HG02970 (cell line): ENCODE measurements at regions not wholly inside any gene's neighbourhood (a gene's known extent, or its start where the extent isn't known, plus 50 kb on each side); places are given as distances from the start of the nearest gene placed in this dataset.
"Not testable (repeated sequence)": the region's sequence is repeated elsewhere in the genome, so short reads cannot be mapped to it uniquely, and the experiment has no call there.

Source experiments
- ATAC-seq: cut with Tn5 transposase; IDR thresholded peaks from one replicate; pipeline ENCODE4 v1.9.1; 2021; ENCODE audit warnings: mild to moderate bottlenecking, moderate library complexity, moderate number of reproducible peaks; ENCODE audit not compliant: unreplicated experiment, low FRiP score

DNA sequence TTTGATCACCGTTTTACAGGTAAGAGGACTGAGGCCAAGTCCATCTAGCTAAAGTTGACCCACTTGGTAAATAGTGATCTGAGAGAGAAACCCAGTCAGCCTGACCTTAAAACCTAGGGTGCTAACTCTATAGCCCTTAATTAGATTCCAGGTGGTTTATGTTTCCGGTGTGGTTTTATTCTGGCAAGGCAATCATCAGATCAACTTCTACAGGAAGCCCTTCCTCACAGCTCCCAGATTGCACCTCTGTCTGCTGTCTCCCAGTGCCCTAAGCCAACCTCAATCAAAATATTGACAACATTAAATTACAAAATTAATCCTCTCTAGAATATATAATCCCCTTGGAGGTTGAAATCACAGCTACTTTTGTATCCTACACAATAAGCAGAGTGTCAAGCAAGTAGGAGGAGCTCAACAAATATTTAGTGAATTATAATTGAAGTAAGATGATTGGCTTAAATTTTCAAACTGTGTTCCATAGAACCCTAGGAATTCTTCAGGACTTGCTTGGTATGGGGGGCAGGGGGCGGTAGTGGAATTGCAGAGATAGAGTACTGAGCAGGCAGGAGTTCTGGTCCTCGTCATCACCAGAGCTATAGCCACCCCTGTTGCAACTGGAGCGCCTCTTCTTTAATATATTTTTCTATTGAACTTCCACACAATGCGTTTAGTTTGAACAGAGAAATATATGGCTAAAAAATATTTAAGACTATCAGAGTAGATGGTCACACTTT lies 692.8 kb upstream of the LRRN3 start:
- no peak for ATAC-seq

DNA sequence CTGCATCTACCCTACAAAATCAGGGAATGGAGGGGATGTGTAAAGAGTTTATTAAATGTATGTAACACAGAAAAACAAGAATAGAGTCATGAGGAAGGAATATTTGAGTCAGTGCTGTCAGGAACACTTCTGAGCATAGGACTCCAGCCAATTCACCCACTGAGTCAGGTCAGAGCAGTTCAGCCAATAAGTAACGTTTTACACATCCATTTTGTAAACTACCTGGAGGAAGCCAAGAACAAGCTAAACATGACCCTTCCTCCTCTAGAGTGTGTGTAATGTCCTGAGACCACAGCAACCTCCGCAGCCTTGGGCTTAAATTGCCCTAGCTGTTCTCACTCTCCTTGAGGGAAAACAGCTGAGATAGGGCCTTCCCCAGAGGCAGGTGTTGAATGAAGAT lies 691.5 kb upstream of the LRRN3 start:
- no peak for ATAC-seq

DNA sequence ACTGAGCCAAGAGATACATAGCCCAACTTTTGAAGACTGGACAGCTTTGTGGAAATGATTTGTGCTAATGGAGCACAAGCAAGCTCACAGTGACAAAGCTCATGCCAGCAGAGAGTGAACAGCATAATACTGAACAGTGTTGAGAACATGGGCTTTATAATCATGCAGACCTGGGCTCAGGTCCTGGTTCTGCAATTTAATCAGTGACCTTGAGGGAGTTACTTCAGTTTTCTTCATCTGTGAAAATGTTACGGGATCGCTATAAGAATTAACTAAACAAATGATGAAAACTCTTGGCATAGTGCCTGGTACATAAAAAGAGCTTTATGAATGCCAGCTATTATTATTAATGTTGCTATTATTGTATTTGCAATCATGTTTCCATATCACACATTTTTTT lies 690.5 kb upstream of the LRRN3 start:
- no peak for ATAC-seq

DNA sequence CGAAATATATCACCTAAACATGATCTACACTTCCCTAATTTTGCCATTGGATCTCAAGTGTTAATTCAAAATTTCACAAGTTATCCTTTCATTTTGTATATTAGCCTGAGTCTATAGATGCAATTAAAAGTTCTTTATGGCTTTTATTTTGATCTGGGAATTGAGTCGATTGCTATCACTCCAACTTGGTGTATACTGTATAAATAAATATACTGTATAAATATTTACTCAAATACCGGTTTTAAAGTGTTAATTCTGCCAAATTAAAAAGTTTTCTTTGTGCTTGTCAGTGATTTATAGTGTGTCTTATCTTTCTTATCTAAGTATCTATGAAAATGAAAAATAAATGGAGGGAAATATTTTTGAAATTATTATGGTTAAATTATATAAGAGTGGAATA lies 683.7 kb upstream of the LRRN3 start:
- ATAC-seq: no peak

DNA sequence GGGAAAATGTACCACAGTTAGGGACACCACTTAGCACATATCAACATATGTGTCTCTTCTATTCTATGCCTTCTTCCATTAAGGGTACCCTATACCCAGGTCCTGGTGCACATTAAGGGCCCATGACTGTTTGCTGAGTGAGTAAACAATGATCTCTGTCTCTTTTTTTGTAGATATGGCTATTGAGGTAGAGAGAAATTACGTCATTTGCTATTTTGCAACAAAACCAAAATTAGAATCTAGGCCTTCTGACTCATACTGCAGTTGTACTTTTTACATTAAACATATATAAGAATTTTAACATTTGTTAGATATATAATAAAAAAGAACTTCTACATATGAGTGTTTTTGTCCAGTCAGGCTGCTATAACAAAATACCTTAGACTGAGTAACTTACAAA lies 683.2 kb upstream of the LRRN3 start:
- no peak for ATAC-seq

DNA sequence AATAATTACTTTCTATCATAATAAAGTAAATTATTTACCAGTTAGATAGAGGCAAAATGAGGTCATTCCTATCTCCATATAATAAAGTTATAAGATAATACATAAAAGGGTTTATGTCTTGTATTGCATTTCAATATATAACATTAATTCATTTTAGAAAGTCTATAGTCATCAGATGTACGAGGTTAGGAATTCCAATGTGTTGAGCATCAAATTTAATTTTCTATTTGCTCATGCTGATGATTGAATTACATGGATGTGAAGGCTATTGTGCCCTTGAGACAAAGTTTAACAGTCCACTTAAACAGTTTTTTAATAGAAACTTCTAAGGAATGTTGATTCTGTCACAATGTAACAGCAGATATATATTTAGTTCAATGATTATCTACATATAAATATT lies 678.3 kb upstream of the LRRN3 start:
- no peak for ATAC-seq

DNA sequence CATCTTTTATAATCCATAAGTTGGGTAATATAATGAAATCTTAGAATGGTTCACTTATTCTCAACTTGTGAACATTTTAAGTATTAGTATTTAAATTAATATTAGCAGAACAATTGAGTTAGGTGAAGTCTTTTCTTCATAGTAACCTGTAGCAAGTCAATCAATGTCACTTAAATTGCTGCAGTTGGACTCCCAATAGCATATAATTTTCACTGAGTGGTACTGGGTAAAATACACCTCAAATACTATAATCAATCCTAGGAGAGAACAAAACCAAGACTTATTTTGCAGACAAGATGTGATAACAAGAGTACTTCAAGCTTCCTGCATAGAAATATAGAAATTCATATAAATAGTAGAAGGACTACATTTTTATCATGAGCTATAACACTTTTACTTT lies 677.9 kb upstream of the LRRN3 start:
- ATAC-seq: no peak

DNA sequence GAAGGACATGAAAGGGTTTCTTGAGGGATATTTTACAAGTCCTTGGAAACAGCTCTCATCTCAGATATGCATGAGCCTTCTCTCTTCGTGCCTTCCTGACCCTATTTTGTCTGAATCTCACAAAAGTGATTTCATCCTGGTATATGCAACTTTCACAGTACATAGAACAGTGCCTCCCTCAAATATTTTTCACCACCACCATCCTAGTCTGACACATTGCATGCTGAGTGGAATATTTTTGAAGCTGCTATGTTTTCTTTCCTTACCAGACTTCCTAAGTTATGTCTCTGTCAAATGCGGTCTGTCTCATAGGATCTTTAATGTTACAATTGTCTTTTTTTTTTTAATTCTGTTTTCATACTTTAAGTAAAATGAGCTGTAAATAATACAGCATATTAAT lies 673.3 kb upstream of the LRRN3 start:
- no peak for ATAC-seq

DNA sequence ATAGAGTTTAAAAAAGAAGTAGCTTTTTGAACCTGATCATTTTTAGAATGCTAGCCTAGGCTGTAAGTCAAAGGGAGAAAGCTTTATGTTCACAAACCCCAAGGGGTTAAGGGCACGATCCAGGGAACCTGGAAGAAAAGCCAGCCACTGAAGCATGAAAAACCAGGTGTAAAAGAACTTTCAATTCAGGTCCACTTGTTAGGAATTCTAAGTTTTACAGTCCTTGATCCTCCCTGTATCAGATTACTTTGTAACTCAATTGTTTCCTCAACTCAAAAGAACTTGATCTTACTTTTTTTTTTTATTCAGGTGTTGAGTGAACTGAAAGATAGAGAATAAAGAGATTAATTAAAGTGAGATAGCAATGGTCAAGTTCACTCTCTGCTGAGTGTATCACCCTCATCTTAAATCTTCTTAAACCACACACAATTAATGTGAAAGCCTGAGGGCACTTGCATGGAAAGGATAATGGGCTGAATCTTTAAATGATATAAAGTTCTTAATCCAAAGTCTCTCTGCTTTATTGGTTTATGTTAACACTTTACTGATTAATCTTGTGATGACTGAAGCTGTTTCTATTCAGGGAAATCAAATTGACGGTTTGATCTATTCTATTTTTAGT lies 672.2 kb upstream of the LRRN3 start:
- ATAC-seq: no peak

DNA sequence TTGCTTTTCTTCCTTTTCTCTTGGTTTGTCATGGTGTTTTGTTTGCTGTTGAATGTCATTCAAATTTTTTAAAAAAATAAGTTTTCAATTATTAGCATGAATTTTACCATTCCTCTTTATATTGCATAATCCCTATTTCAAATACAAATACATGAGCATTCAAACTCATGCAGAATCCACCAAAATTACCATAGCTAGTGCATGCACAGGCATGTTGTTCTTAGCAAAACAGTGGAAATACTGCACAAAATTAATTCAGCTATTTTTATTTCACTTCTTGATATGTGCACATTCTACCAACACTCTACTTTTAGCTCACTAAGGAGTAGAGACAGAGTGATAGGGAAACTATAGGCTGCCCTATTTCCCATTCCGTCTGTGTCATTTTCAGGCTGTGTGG lies 670.1 kb upstream of the LRRN3 start:
- ATAC-seq: no peak

DNA sequence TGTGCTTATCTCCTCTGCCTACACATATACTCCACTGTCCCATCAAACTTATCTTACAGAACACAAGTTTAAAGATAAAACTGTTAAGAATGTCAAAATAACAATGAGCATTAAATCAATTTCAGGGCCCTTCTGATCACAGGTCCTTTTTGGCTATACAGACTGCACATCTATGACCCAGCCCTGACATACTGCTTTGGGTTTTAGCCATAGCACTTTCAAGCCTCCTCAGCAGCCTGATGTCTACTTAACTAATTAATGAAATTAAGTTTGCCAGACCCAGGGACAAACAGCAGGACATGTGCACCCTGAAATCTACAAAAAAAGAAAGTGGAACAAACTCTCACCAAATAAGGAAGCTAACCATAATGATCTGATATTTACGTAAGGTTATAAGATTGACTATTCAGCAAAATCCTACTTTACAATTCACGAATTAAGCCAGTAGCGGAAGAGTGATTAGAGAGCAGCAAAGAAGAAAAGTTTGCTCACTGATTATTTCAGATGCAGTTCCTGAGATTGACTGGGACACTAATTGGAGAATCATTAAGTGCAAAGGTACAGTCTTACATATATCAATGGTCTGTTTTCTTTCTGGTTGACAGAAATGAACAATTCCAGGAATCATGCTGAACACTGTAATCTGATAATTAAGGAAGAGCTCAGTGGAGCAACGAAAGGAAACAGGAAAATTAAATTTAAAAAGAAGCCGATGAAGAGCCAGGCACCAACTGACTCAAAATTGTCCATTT lies 669.3 kb upstream of the LRRN3 start:
- ATAC-seq: no peak

DNA sequence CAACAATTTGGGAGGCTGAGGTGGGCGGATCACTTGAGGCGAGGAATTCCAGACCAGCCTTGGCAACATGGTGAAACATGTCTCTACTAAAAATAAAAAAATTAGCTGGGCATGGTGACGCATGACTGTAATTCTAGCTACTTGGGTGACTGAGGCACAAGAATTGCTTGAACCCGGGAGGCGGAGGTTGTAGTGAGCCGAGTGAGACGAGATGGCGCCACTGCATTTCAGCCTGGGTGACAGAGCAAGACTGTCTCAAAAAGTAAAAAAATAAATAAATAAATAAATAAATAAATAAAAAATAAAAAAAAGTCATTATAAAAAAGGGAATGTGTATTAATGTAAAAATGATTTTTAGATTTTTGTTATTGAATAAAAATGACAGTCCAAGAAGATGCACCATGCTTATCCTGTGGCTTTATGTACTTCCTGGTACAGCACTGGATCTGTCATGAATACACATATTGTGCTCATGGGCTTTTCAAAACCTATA lies 658.8 kb upstream of the LRRN3 start:
- ATAC-seq: no peak

DNA sequence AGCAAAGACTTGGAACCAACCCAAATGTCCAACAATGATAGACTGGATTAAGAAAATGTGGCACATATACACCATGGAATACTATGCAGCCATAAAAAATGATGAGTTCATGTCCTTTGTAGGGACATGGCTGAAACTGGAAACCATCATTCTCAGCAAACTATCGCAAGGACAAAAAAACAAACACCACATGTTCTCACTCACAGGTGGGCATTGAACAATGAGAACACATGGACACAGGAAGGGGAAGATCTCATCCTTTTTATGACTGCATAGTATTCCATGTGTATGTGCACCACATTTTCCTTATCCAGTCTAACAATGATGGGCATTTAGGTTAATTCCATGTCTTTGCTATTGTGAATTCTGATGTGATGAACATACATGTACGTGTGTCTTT lies 652.0 kb upstream of the LRRN3 start:
- not testable (repeated sequence) for ATAC-seq

DNA sequence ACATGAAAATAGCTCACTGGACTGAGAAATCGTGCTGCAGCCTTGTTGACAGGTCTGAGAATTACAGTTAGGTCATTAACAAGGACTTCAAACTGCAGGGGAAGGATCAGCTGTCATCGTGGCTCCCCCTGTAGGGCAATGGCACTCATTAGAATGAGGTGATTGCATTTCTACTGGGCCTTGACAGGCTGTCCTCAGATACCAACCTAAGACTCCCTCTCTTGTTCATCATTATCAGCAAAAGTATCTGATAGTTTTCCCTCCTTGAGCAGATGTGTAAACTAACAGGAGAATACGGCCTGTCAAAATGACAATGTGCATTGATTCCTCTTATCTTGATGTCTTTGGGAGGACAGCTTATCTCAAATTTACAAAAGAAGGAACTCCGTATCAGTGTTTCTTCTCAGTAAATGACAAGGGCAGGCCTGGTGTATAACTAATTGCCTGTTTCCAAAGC lies 648.5 kb upstream of the LRRN3 start:
- no peak for ATAC-seq

DNA sequence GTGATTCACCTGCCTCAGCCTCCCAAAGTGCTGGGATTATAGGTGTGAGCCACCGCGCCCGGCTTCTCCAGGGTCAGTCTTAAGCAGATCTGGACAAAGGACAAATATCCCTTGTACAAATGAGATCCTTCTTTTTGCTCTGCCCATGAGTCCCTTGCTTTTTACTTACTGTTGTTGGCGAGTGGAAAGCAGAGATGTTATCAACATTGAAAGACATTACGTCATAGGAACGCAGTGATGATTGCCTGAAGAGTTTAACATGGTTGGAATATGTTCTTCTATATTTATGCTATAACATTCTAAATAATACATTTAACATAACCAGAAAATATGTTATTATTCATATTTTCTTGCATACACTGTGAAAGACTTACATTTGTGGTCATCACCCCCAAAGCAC lies 644.3 kb upstream of the LRRN3 start:
- no peak for ATAC-seq

DNA sequence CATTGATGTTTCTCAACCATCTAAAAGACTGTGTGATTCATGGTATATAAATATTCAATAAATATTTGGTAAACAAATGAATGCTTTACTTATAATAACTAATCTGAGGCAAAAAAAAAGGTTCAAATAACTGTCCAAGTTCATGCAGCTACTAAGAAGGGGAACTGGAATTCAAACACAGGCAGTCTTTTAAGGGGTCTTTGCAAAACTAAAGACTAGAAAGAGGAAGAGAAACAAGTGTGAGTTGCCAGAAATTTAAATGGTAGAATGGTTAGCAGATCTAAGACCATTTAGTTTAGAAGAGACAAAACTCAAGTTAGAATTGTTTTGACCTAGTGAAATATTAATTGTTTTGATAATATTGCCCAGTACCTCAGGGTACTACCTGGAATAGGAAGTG lies 642.0 kb upstream of the LRRN3 start:
- ATAC-seq: no peak

DNA sequence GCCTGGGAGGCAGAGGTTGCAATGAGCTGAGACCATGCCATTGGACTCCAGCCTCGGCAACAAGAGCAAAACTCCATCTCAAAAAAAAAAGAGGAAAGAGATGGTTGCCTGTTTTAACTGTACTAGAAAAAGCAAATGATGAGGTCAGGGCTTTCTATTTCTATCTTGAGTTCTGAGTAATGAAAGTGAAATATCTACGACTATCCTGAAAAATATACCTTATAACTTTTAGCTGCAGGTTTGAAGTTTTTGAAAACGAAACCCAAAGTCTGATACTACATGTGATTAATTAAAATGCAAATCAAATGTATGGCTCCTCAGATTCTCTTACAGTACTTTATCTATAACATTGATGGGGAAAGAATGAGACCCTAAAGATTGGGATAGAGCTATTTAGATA lies 636.2 kb upstream of the LRRN3 start:
- no peak for ATAC-seq

DNA sequence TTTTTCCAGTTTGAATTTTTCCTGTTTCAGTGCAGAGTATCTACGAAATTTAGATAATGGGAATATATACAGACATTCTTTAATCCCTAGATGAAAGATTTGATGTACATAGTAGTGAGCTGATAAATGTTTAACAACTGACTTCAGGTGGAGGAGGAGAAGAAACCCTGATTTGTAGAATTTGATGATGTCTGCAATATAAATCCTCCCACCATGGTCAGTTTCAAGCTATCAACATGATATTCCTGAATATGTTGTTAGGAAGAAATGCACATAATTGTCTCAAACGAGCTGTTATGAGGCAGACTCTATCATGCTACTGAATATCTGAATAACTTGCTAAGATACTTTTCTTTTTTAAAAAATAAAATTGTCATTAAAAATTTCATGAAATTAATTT lies 629.3 kb upstream of the LRRN3 start:
- ATAC-seq: no peak

DNA sequence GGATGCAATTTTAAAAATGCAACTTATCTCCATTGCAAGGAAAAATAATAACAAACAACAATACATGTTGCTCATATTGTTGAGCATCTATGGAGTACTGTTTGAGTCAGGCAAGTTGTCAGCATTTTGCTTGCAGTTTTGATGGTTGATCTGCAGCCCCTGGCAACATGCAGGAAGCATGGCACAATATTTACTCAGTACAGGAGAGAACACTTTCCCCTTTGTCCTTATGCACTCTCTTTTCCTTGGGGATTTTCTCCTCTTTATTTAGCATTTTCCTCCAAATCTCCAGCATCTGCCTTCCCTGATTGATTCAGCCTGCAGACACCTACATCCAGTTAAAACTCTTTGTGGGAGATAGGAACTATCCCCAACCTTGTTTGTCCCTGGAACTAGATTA lies 620.5 kb upstream of the LRRN3 start:
- ATAC-seq: no peak

DNA sequence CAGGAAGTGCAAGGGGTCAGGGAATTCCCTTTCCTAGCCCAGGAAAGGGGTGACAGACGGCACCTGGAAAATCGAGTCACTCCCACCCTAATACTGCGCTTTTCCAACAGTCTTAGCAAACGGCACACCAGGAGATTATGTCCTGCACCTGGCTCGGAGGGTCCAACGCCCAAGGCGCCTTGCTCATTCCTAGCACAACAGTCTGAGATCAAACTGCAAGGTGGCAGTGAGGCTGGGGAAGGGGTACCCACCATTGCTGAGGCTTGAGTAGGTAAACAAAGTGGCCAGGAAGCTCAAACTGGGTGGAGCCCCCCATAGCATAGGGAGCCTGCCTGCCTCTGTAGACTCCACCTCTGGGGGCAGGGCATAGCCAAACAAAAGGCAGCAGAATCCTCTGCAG lies 618.5 kb upstream of the LRRN3 start:
- not testable (repeated sequence) for ATAC-seq

DNA sequence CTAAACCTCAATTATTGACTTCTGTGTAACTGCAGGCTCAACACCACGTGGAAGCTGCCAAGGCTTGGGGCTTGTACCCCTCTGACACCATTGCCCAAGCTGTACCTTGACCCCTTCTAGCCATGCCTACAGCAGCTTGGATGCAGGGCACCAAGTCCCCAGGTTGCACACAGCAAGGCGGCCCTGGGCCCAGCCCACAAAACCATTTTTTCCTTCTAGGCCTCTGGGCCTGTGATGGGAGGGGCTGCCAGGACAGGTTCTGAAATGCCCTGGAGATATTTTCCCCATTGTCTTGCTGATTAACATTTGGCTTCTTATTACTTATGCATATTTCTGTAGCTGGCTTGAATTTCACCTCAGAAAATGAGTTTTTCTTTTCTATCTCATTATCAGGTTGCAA lies 610.0 kb upstream of the LRRN3 start:
- no peak for ATAC-seq

DNA sequence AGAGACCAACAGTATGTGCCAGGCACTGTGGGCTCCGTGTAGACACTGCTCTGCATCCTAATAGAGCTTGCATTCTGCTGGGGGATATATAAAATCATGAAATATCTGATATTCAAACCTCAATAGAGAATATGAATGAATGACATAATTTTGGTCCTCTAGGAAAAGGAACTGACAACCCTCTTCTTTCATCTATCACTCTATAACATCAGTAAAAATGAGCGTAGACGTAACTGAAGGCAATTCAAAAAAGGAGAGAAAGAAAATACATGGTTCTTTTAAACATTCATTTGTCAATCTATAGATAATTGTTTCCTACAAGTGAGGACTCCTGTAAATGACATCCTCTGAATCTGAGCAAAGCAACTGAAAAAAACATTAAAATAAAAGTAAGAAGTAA lies 607.4 kb upstream of the LRRN3 start:
- no peak for ATAC-seq
